ENCODE measurements at regions not wholly inside any gene's neighbourhood (a gene's known extent, or its start where the extent isn't known, plus 50 kb on each side); places are given as distances from the start of the nearest gene placed in this dataset.

- no peak for DNase-seq
Observed at GRCh38 chr20:11521476-11522365, 396.0 kb upstream of the BTBD3 start.

- DNase-seq: no peak
Observed at GRCh38 chr20:11522366-11522741, 395.3 kb upstream of the BTBD3 start.

GRCh38 chr20:11529047-11529446, 388.6 kb upstream of the BTBD3 start:
- DNase-seq: no peak

- DNase-seq: no peak
Observed at GRCh38 chr20:11537032-11537431, 380.7 kb upstream of the BTBD3 start.

GRCh38 chr20:11539450-11539849, 378.2 kb upstream of the BTBD3 start:
- DNase-seq: no peak

- no peak for DNase-seq
Observed at GRCh38 chr20:11540558-11540957, 377.1 kb upstream of the BTBD3 start.

- no peak for DNase-seq
Observed at GRCh38 chr20:11542645-11543044, 375.0 kb upstream of the BTBD3 start.

DNA sequence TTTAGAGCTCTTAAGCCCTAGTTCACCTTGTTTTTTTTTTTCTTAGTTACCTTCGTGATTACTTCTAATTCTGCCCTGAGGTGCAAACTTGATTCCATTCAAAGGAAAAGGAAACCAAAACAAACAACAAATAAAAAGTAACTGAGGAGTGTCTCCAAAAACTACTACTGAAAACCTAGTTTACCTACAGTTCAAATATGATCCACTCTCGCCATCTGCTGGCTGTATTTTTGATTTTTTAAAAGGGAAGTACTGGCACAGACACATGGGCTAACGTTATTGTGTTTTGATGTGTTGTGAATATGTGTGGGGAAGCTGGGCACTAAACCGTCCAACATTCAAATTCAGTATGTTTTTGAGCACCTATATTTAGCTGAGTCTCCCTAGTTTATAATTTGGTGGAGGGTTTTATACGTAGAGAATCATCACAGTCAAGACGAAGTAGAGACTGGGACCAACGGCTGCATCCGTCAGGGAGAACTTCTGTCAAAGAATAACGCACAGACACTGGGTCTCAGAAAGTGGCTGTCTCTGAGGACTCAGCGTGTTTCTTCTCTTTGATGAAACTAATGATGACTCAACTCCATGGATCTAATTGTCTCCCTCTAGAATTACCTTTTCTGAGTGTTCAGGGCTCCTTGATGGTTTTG, 373.5 kb upstream of the BTBD3 start:
- peak; percentile 85 for DNase-seq

GRCh38 chr20:11546939-11547338, 370.8 kb upstream of the BTBD3 start:
- DNase-seq: no peak

- no peak for DNase-seq
Observed at GRCh38 chr20:11549172-11550103, 368.3 kb upstream of the BTBD3 start.

DNA sequence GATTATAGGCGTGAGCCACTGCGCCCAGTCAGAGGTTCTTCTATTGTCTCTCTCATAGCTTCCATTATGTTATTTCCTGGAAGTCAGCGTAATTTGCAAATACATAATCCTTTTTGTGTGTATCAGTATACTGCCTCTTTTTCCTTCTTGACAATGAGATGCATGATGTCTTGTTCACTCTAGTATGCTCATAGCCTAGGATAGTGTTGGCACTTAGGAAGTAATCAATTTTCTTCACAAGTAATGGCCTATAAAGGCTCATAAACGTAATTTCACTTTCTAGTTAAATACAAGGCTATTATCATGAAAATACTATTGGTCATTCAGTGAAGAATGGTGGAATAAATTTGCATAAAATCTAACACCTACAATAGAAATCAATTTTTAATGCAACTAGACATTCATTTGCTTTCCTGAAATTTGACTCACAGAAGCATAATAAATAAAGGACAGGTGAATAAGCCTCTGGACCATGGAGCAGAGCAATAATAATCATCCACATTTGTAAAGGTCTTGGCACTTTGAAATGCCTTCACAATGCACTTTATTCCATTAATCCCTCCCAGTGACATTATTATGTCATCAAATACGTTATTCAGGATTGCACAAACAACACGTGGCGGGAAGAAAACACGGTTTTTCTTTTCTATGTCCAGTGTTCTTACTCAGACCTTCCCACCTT, 366.9 kb upstream of the BTBD3 start:
- DNase-seq: no peak

DNA sequence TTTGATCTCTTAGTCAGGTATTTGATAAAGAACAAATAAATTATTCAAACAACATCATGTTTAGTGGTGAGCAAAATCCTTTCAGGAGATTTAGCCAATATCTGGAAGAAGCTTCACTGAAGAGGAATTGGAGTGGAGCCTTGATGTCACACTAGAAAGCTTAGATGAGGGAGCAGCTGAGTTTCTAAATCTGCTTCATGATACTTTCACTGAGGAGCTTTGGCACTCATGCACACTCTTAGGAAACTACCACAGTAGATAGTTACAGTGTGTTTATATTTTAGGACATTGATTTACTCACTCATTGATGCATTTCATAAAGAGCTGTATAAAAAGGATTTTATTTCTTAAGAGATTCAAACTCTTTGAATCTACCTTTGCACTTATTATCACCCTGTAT, 366.2 kb upstream of the BTBD3 start:
- DNase-seq: no peak

DNA sequence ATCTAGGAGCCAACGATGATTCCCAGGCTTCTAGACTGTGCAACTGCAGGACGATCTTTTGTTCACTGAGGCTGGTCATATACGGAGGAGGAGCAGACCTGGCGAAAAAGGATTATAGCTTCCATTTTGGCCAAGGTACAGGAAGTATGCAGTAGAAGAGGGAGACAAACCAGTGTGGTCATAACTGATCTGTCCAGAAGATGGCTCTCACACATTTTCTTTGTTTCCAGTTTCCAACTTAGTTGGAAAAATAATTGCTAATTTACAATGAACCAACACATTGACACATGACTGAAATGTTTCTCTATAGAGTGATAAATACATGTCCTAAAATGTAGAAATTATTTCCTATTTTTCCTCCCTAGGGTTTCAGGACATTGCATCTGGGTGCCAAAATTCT, 364.1 kb upstream of the BTBD3 start:
- DNase-seq: no peak

- no peak for DNase-seq
Observed at GRCh38 chr20:11555510-11555909, 362.2 kb upstream of the BTBD3 start.

DNA sequence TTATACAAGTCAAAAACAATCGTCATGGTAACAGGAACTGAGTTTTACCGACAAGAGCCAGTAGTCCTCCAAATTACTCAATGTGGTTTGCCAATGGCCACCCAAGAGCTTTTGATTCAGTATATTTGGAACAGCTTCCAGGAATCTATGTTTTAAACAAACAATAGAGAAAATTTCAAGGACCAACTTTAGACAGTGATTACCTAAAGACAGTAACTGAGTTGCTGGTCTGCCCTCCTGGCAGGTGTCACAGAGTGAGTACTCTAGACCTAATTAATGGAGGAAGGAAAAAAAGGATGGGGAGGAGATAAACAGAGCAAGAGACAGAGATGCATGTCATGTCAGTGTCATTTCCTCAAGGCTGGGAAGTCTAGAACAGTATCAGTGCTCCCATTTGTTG, 361.3 kb upstream of the BTBD3 start:
- no peak for DNase-seq

GRCh38 chr20:11564491-11564890, 353.2 kb upstream of the BTBD3 start:
- DNase-seq: no peak

DNA sequence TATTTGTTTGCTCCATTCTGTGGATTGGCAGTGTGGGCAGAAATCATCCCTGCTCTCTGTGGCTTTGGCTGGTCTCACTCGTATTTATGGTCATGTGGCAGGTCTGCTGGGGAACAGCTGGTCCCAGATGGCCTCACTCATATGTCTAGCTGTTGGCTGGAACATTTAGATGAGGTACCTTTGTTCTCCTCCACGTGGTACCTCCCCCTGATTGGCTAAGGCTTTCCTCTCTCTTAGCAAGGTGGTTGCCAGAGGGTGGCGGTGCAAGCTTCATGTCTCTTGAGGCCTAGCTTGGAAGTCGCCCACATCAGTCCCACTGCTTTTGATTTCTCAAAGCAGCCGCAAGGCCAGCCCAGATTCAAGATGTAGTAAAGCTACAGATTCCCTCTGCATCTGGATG, 348.5 kb upstream of the BTBD3 start:
- DNase-seq: no peak

DNA sequence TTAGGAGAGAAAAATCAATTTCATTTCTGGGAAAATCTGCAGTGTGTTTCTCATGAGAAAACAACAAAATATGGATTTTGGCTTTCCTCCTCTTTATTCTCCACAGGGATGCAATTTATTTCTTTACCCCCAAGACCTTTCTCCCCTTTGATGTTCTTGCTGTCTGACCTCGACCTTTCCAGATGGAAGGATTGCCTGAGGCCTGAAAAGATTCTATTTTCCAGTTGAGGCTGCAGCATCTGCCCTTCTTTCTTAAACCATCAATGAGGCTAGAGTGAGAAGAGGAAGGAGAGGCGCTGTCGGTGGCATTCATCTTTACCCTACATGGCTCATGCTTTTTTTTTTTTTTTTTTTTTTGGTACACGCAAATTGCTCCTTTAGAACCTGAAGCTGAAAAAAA, 344.2 kb upstream of the BTBD3 start:
- no peak for DNase-seq

- no peak for DNase-seq
Observed at GRCh38 chr20:11581271-11581670, 336.4 kb upstream of the BTBD3 start.

DNA sequence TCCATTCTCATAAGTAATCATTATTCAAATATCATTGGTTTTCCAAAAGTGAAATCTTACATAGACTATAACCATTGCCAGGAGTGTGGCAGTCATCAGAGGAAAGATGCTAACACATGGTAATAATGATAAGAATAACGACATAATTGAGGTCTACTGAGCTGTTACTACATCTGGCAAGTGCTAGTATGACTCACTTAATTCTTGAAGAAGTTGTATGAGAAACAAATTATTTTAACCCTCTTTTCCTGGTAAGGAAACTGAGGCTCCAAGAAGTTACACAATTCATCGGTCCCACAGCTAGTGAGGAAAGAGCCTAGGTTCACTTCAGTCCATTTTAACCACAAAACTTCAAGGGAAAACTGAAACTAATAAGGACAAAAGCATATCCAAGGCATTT, 335.6 kb upstream of the BTBD3 start:
- DNase-seq: no peak

GRCh38 chr20:11585752-11586352, 331.8 kb upstream of the BTBD3 start:
- DNase-seq: peak; percentile 28

- no peak for DNase-seq
Observed at GRCh38 chr20:11588875-11589274, 328.8 kb upstream of the BTBD3 start.

Data from left kidney (tissue), 1 donor.